Trophoblast cell (in vitro differentiated cells and primary cell): ENCODE measurements at regions not wholly inside any gene's neighbourhood (a gene's known extent, or its start where the extent isn't known, plus 50 kb on each side); places are given as distances from the start of the nearest gene placed in this dataset.

Source experiments
- DNase-seq, 2 donors: peaks; one replicate each; pipeline ENCODE4 v3.0.0-alpha.2; 2016
- H2AFZ ChIP-seq: 2 replicates; pipeline ENCODE4 v1.6.1; 2013; ENCODE audit warnings: low read length, moderate library complexity, mild to moderate bottlenecking; ENCODE audit not compliant: insufficient read depth, poor library complexity
- H2AK5ac ChIP-seq: 2 replicates; pipeline ENCODE4 v1.6.1; 2013; ENCODE audit warnings: mild to moderate bottlenecking, low read length
- H2BK120ac ChIP-seq: 2 replicates; pipeline ENCODE4 v1.6.1; 2013; ENCODE audit warnings: low read length, mild to moderate bottlenecking, moderate library complexity; ENCODE audit not compliant: insufficient read depth, poor library complexity
- H2BK12ac ChIP-seq: 2 replicates; pipeline ENCODE4 v1.6.1; 2013; ENCODE audit warnings: mild to moderate bottlenecking, low read length, moderate library complexity
- H2BK5ac ChIP-seq: 2 replicates; pipeline ENCODE4 v1.6.1; 2013; ENCODE audit warnings: low read length, low read depth, moderate library complexity, mild to moderate bottlenecking; ENCODE audit not compliant: poor library complexity
- H3K14ac ChIP-seq: 2 replicates; pipeline ENCODE4 v1.6.1; 2013; ENCODE audit warnings: mild to moderate bottlenecking, low read length
- H3K18ac ChIP-seq: 2 replicates; pipeline ENCODE4 v1.6.1; 2013; ENCODE audit warnings: mild to moderate bottlenecking, low read length
- H3K23ac ChIP-seq: 2 replicates; pipeline ENCODE4 v1.6.1; 2013; ENCODE audit warnings: low read length
- H3K27ac ChIP-seq: 2 replicates; pipeline ENCODE4 v1.5.1; 2013; ENCODE audit warnings: low read depth, mild to moderate bottlenecking, inconsistent platforms, low read length, moderate library complexity
- H3K27me3 ChIP-seq: 2 replicates; pipeline ENCODE4 v1.6.1; 2013; ENCODE audit warnings: inconsistent platforms, mild to moderate bottlenecking, low read length, moderate library complexity; ENCODE audit not compliant: insufficient read depth
- H3K36me3 ChIP-seq, 2 experiments: 1 replicate in 1 of 2; 2 replicates in 1 of 2; pipeline ENCODE4 v1.6.1; 2013; ENCODE audit warnings: low read length in 2 of 2, mild to moderate bottlenecking in 2 of 2, moderate library complexity in 1 of 2; ENCODE audit not compliant: insufficient read depth in 2 of 2, control insufficient read depth in 1 of 2
- H3K4ac ChIP-seq: 2 replicates; pipeline ENCODE4 v1.6.1; 2013; ENCODE audit warnings: low read depth, mild to moderate bottlenecking, low read length, moderate library complexity
- H3K4me1 ChIP-seq, 2 experiments: 1 replicate in 1 of 2; 2 replicates in 1 of 2; pipeline ENCODE4 v1.6.1; 2013; ENCODE audit warnings: low read length in 2 of 2, mild to moderate bottlenecking in 2 of 2, moderate library complexity in 1 of 2; ENCODE audit not compliant: insufficient read depth in 2 of 2, control insufficient read depth in 1 of 2
- H3K4me2 ChIP-seq: 2 replicates; pipeline ENCODE4 v1.6.1; 2013; ENCODE audit warnings: inconsistent platforms, mild to moderate bottlenecking, low read length, moderate library complexity
- H3K4me3 ChIP-seq: 2 replicates; pipeline ENCODE4 v1.5.1; 2013; ENCODE audit warnings: mild to moderate bottlenecking, low read depth, low read length, inconsistent platforms
- H3K79me1 ChIP-seq: one replicate; pipeline ENCODE4 v1.6.1; 2013; ENCODE audit warnings: low read length
- H3K79me2 ChIP-seq: 2 replicates; pipeline ENCODE4 v1.6.1; 2013; ENCODE audit warnings: low read length, mild to moderate bottlenecking; ENCODE audit not compliant: control insufficient read depth, insufficient read depth, poor library complexity
- H3K9ac ChIP-seq: 2 replicates; pipeline ENCODE4 v1.6.1; 2013; ENCODE audit warnings: mild to moderate bottlenecking, low read length
- H3K9me3 ChIP-seq: 2 replicates; pipeline ENCODE4 v1.6.1; 2013; ENCODE audit warnings: low read depth, mild to moderate bottlenecking, control low read depth, inconsistent platforms, low read length; ENCODE audit not compliant: insufficient read depth
- H4K12ac ChIP-seq: 2 replicates; pipeline ENCODE4 v1.6.1; 2013; ENCODE audit warnings: low read depth, mild to moderate bottlenecking, low read length, moderate library complexity
- H4K8ac ChIP-seq: 2 replicates; pipeline ENCODE4 v1.6.1; 2013; ENCODE audit warnings: low read depth, mild to moderate bottlenecking, low read length, moderate library complexity
- H4K91ac ChIP-seq: one replicate; pipeline ENCODE4 v1.6.1; 2013; ENCODE audit warnings: low read depth, mild to moderate bottlenecking, low read length, moderate library complexity
- WGBS: extraction: QIAGEN DNeasy Blood & Tissue Kit; methylation state at CpG from one replicate; pipeline ENCODE4 v1.1.7; 2013; ENCODE audit warnings: missing lambda C conversion rate; ENCODE audit not compliant: insufficient read length, insufficient coverage; ENCODE audit errors: extremely low coverage; 5-methylcytosine and 5-hydroxymethylcytosine counted together

DNA sequence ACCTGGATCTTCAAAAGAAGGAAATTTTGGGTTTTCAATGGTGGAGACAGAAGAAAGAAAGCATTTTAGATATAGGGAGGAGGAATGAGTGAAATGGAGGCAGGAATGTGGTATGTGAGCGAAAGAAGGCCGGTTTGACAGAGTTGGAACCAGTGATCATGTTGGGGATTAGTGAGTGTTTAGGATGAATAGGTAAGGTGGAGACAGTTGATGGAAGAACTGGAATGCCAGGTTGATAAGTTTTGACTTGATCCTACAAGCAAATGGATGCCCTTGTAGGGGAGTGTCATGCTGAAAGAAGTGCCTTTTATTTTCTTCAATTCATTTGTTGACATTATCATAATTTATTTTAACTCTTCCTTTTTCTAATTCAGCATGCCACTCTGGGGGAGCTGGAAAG is 207.8 kb upstream of the AMOT start:
- Histone ChIP-seq H2AFZ (no peak overlapping the region), H3K36me3 (no peaks in the 10 kb centered on the region), H4K8ac (no peak overlapping the region), H4K12ac (no peak overlapping the region), H2AK5ac (no peak overlapping the region), H3K18ac (no peak overlapping the region), H3K4me3 (no peak overlapping the region), H4K91ac (no peak overlapping the region), H3K4me1 (no peaks in the 10 kb centered on the region), H3K27me3 (no peaks in the 10 kb centered on the region), H2BK5ac (no peak overlapping the region), H3K9me3 (no peaks in the 10 kb centered on the region), H3K14ac (no peak overlapping the region), H3K23ac (no peak overlapping the region), H3K27ac (no peak overlapping the region), H2BK120ac (peak overlapping the region; percentile 33), H3K79me2 (no peaks in the 10 kb centered on the region), H3K4ac (no peak overlapping the region), H2BK12ac (no peak overlapping the region), H3K9ac (no peak overlapping the region), H3K79me1 (peaks cover 13% of the 10 kb centered on the region), H3K4me2 (no peak overlapping the region)
- peak in 1 of 2 donors; percentile 10 for DNase-seq
- WGBS = 100% methylated on average over 2 of the region's 2 CpGs

DNA sequence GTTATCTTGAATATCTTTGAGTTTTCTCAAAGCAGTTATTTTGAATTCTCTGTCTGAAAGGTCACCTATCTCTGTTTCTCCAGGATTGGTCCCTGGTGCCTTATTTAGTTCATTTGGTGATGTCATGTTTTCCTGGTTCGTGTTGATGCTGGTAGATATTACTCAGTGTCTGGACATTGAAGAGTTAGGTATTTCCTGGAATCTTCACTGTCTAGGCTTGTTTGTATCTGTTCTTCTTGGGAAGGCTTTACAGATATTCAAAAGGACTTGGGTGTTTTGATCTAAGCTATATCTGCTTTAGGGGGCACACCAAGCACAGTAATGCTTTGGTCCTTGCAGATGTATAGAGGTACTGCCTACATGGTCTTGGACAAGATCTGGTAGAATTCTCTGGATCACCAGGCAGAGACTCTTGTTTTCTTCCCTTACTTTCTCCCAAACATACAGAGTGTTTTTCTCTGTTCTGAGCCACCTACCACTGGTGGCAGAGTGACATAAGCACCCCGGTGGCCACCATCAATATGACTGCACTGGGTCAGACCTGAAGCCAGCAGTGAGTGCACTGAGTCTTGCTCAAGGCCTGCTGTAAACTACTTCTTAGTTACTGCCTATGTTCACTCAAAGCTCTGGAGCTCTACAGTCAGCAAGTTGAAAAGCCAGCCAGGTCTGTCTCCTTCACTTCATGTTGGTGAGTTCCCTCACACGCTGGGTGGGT is 193.5 kb upstream of the AMOT start:
- Histone ChIP-seq H4K12ac (peak overlapping the region; percentile 80), H3K4ac (peak overlapping the region; percentile 95), H3K9ac (no peak overlapping the region), H3K27me3 (no peaks in the 10 kb centered on the region), H2BK120ac (peak overlapping the region; percentile 100), H4K91ac (peak overlapping the region; percentile 99), H2BK5ac (peak overlapping the region; percentile 96), H3K4me1 (peaks cover 6 to 7% of the 10 kb centered on the region in 2 experiments), H2AFZ (peak overlapping the region; percentile 68), H3K36me3 (no peaks in the 10 kb centered on the region), H3K23ac (no peak overlapping the region), H2AK5ac (peak overlapping the region; percentile 98), H2BK12ac (peak overlapping the region; percentile 99), H3K79me2 (peaks cover 5% of the 10 kb centered on the region), H3K9me3 (no peaks in the 10 kb centered on the region), H3K79me1 (peaks cover 14% of the 10 kb centered on the region), H3K14ac (peak overlapping the region; percentile 98), H3K27ac (peak overlapping the region; percentile 95), H3K4me2 (no peak overlapping the region), H4K8ac (peak overlapping the region; percentile 91), H3K18ac (peak overlapping the region; percentile 93), H3K4me3 (no peak overlapping the region)
- WGBS = no CpG with 5 or more reads among the region's 3 CpGs
- peak; percentile 42 to 77 for DNase-seq

DNA sequence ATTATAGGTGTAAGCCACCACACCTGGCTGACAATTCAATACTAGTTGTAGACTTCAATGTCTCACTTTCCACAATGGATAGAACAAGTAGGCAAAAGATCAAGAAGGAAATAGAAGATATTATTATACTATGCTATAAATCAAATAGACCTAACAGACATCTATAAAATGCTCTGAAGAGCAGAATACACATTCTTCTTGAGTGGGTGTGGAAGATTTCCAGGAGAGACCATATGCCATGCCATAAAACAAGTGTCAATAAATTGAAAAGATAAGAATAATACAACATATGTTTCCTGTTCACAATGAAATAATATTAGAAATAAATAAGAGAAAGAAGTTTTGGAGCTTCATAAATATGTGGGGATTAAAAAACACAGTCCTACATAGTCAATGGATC is 179.3 kb upstream of the AMOT start:
- H3K36me3 ChIP-seq = no peaks in the 10 kb centered on the region
- no peak overlapping the region for H4K91ac ChIP-seq
- H3K4me2 ChIP-seq = no peak overlapping the region
- no peak overlapping the region for H2BK5ac ChIP-seq
- no peak overlapping the region for H3K27ac ChIP-seq
- no peak overlapping the region for H3K4ac ChIP-seq
- H2AK5ac ChIP-seq = no peak overlapping the region
- H3K23ac ChIP-seq = no peak overlapping the region
- H4K12ac ChIP-seq = no peak overlapping the region
- no peak overlapping the region for H3K9ac ChIP-seq
- DNase-seq = no peak
- H4K8ac ChIP-seq = no peak overlapping the region
- H3K4me1 ChIP-seq = no peaks in the 10 kb centered on the region
- no peak overlapping the region for H3K14ac ChIP-seq
- H2BK120ac ChIP-seq = no peak overlapping the region
- no peaks in the 10 kb centered on the region for H3K9me3 ChIP-seq
- no peaks in the 10 kb centered on the region for H3K79me2 ChIP-seq
- H3K27me3 ChIP-seq = no peaks in the 10 kb centered on the region
- H3K18ac ChIP-seq = no peak overlapping the region
- H2BK12ac ChIP-seq = no peak overlapping the region
- no peak overlapping the region for H2AFZ ChIP-seq
- H3K79me1 ChIP-seq = no peaks in the 10 kb centered on the region
- H3K4me3 ChIP-seq = no peak overlapping the region

GRCh38 chrX:113009837-113010236 is 169.2 kb upstream of the AMOT start:
- no peak overlapping the region for H3K4ac ChIP-seq
- H3K23ac ChIP-seq = no peak overlapping the region
- H3K4me2 ChIP-seq = no peak overlapping the region
- H3K9ac ChIP-seq = no peak overlapping the region
- no peak overlapping the region for H2AK5ac ChIP-seq
- DNase-seq = no peak
- no peak overlapping the region for H3K4me3 ChIP-seq
- no peak overlapping the region for H4K12ac ChIP-seq
- H3K27me3 ChIP-seq = no peaks in the 10 kb centered on the region
- no peak overlapping the region for H4K8ac ChIP-seq
- no peak overlapping the region for H2BK120ac ChIP-seq
- H4K91ac ChIP-seq = no peak overlapping the region
- no peak overlapping the region for H3K18ac ChIP-seq
- H2AFZ ChIP-seq = no peak overlapping the region
- H3K79me1 ChIP-seq = no peaks in the 10 kb centered on the region
- WGBS = no CpG with 5 or more reads among the region's 1 CpG
- H3K27ac ChIP-seq = no peak overlapping the region
- no peaks in the 10 kb centered on the region for H3K79me2 ChIP-seq
- H2BK12ac ChIP-seq = no peak overlapping the region
- H2BK5ac ChIP-seq = no peak overlapping the region
- no peaks in the 10 kb centered on the region for H3K4me1 ChIP-seq
- no peaks in the 10 kb centered on the region for H3K9me3 ChIP-seq
- no peak overlapping the region for H3K14ac ChIP-seq
- H3K36me3 ChIP-seq = no peaks in the 10 kb centered on the region
